ENCODE measurements at regions not wholly inside any gene's neighbourhood (a gene's known extent, or its start where the extent isn't known, plus 50 kb on each side); places are given as distances from the start of the nearest gene placed in this dataset.

GRCh38 chr11:64500176-64501013 lies 55.3 kb upstream of the SLC22A11 start (continued):
- TF ChIP-seq, protein P1, sequence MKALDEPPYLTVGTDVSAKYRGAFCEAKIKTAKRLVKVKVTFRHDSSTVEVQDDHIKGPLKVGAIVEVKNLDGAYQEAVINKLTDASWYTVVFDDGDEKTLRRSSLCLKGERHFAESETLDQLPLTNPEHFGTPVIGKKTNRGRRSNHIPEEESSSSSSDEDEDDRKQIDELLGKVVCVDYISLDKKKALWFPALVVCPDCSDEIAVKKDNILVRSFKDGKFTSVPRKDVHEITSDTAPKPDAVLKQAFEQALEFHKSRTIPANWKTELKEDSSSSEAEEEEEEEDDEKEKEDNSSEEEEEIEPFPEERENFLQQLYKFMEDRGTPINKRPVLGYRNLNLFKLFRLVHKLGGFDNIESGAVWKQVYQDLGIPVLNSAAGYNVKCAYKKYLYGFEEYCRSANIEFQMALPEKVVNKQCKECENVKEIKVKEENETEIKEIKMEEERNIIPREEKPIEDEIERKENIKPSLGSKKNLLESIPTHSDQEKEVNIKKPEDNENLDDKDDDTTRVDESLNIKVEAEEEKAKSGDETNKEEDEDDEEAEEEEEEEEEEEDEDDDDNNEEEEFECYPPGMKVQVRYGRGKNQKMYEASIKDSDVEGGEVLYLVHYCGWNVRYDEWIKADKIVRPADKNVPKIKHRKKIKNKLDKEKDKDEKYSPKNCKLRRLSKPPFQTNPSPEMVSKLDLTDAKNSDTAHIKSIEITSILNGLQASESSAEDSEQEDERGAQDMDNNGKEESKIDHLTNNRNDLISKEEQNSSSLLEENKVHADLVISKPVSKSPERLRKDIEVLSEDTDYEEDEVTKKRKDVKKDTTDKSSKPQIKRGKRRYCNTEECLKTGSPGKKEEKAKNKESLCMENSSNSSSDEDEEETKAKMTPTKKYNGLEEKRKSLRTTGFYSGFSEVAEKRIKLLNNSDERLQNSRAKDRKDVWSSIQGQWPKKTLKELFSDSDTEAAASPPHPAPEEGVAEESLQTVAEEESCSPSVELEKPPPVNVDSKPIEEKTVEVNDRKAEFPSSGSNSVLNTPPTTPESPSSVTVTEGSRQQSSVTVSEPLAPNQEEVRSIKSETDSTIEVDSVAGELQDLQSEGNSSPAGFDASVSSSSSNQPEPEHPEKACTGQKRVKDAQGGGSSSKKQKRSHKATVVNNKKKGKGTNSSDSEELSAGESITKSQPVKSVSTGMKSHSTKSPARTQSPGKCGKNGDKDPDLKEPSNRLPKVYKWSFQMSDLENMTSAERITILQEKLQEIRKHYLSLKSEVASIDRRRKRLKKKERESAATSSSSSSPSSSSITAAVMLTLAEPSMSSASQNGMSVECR (CRISPR knock-in tag; IDR thresholded peaks at IDR 0.05): no peak
- no peak for TF ChIP-seq POLR2A (conservative IDR thresholded peaks at IDR 0.05)
- TF ChIP-seq PURB (CRISPR knock-in tag; IDR thresholded peaks at IDR 0.05; ENCODE audit: low read depth): no peak
- no peak for TF ChIP-seq TAL1 (IDR thresholded peaks at IDR 0.05)
- TF ChIP-seq RHOXF2B (CRISPR knock-in tag; conservative IDR thresholded peaks at IDR 0.05): no peak
- no peak for TF ChIP-seq NFIC (IDR thresholded peaks at IDR 0.05)
- no peak for TF ChIP-seq KLF6 (CRISPR knock-in tag; IDR thresholded peaks at IDR 0.05; ENCODE audit: borderline replicate concordance)
- no peak for TF ChIP-seq NR2F6 (CRISPR knock-in tag; IDR thresholded peaks at IDR 0.05)
- TF ChIP-seq, protein P2, sequence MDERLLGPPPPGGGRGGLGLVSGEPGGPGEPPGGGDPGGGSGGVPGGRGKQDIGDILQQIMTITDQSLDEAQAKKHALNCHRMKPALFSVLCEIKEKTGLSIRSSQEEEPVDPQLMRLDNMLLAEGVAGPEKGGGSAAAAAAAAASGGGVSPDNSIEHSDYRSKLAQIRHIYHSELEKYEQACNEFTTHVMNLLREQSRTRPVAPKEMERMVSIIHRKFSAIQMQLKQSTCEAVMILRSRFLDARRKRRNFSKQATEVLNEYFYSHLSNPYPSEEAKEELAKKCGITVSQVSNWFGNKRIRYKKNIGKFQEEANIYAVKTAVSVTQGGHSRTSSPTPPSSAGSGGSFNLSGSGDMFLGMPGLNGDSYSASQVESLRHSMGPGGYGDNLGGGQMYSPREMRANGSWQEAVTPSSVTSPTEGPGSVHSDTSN (CRISPR knock-in tag; IDR thresholded peaks at IDR 0.05; ENCODE audit: low read depth): no peak
- TF ChIP-seq, protein P2 (tag; conservative IDR thresholded peaks at IDR 0.05; ENCODE audit: low read depth): no peak; the same call in 1 of the 2 replicates
- peak; percentile 52; the same call in 1 of the 2 replicates for TF ChIP-seq REST (IDR thresholded peaks at IDR 0.05; ENCODE audit: borderline replicate concordance)
- no peak for TF ChIP-seq REST (CRISPR knock-in tag; IDR thresholded peaks at IDR 0.05; ENCODE audit: low read depth)
- TF ChIP-seq TFAM (CRISPR knock-in tag; conservative IDR thresholded peaks at IDR 0.05): no peak

All from K562 (cell line).